HG03135 (cell line): ENCODE measurements at regions not wholly inside any gene's neighbourhood (a gene's known extent, or its start where the extent isn't known, plus 50 kb on each side); places are given as distances from the start of the nearest gene placed in this dataset.

Source experiments
- ATAC-seq: cut with Tn5 transposase; IDR thresholded peaks from one replicate; pipeline ENCODE4 v1.9.1; 2021; ENCODE audit warnings: mild to moderate bottlenecking, moderate library complexity; ENCODE audit not compliant: unreplicated experiment

- ATAC-seq: no peak
These were observed 224.2 kb downstream of the RBM43 start for GRCh38 chr2:151037434-151037833.

GRCh38 chr2:151033271-151034248, 228.1 kb downstream of the RBM43 start:
- ATAC-seq: no peak

- no peak for ATAC-seq
These were observed 228.9 kb downstream of the RBM43 start for GRCh38 chr2:151032741-151033191.

- ATAC-seq: no peak
These were observed 230.9 kb downstream of the RBM43 start for GRCh38 chr2:151030663-151031230.

- ATAC-seq: no peak
These were observed 232.1 kb downstream of the RBM43 start for GRCh38 chr2:151029406-151030157.

- ATAC-seq: no peak
These were observed 232.9 kb downstream of the RBM43 start for GRCh38 chr2:151028691-151029176.

- no peak for ATAC-seq
These were observed 234.5 kb downstream of the RBM43 start for GRCh38 chr2:151027151-151027550.

- ATAC-seq: no peak
These were observed 235.8 kb downstream of the RBM43 start for GRCh38 chr2:151025816-151026215.

- no peak for ATAC-seq
These were observed 236.9 kb downstream of the RBM43 start for GRCh38 chr2:151024696-151025251.

- no peak for ATAC-seq
These were observed 239.8 kb downstream of the RBM43 start for GRCh38 chr2:151021747-151022452.

- peak; percentile 81 for ATAC-seq
These were observed 241.3 kb downstream of the RBM43 start for GRCh38 chr2:151020411-151020810.

GRCh38 chr2:151009437-151010175, 252.1 kb downstream of the RBM43 start:
- no peak for ATAC-seq

- ATAC-seq: no peak
These were observed 254.3 kb downstream of the RBM43 start for GRCh38 chr2:151007365-151007764.

- ATAC-seq: no peak
These were observed 258.6 kb downstream of the RBM43 start for GRCh38 chr2:151002959-151003600.

GRCh38 chr2:150997702-150998440, 263.8 kb downstream of the RBM43 start:
- no peak for ATAC-seq

GRCh38 chr2:150997066-150997465, 264.6 kb downstream of the RBM43 start:
- ATAC-seq: no peak

- ATAC-seq: no peak
These were observed 267.6 kb downstream of the RBM43 start for GRCh38 chr2:150994076-150994475.

- no peak for ATAC-seq
These were observed 271.7 kb downstream of the RBM43 start for GRCh38 chr2:150989969-150990368.
